ENCODE measurements at regions not wholly inside any gene's neighbourhood (a gene's known extent, or its start where the extent isn't known, plus 50 kb on each side); places are given as distances from the start of the nearest gene placed in this dataset.

DNA sequence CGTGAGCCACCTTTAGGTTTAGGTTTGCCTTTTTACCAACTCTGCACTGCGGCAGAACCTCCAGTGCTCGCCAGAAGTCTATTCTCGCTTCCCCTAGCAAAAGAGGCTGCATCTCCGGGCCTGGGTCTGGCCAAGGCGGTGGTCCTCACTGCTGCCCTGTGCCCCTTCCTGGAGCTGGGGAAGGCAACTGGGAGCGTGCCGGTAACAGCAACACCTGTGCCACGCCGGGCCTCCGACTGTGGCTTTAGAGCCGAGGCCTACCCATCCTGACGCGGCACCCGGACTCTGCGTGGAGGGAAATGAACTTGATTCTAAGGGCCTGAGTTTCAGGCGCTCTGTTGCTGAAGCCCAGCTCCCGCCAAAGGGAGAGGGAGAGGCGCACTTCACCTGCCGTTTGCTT is 82.4 kb upstream of the SPATA31C2 start:
- TF ChIP-seq, protein P1, sequence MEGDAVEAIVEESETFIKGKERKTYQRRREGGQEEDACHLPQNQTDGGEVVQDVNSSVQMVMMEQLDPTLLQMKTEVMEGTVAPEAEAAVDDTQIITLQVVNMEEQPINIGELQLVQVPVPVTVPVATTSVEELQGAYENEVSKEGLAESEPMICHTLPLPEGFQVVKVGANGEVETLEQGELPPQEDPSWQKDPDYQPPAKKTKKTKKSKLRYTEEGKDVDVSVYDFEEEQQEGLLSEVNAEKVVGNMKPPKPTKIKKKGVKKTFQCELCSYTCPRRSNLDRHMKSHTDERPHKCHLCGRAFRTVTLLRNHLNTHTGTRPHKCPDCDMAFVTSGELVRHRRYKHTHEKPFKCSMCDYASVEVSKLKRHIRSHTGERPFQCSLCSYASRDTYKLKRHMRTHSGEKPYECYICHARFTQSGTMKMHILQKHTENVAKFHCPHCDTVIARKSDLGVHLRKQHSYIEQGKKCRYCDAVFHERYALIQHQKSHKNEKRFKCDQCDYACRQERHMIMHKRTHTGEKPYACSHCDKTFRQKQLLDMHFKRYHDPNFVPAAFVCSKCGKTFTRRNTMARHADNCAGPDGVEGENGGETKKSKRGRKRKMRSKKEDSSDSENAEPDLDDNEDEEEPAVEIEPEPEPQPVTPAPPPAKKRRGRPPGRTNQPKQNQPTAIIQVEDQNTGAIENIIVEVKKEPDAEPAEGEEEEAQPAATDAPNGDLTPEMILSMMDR (conservative IDR thresholded peaks at IDR 0.05; ENCODE audit: control insufficient read depth, insufficient read depth, low read depth, low read length): no peak
- no peak for DNase-seq (ENCODE audit: low read depth)
- no peak overlapping the region for H3K4me3 ChIP-seq (ENCODE audit: control insufficient read depth, low read depth, low read length)

- H3K4me3 ChIP-seq (ENCODE audit: control insufficient read depth, low read depth, low read length): no peak overlapping the region
- DNase-seq (ENCODE audit: low read depth): peak; percentile 49
- TF ChIP-seq, protein P1 (conservative IDR thresholded peaks at IDR 0.05; ENCODE audit: control insufficient read depth, insufficient read depth, low read depth, low read length): no peak
Measured at GRCh38 chr9:88219601-88220000, 81.3 kb upstream of the SPATA31C2 start.

- DNase-seq (ENCODE audit: low read depth): no peak
- no peak overlapping the region for H3K4me3 ChIP-seq (ENCODE audit: control insufficient read depth, low read depth, low read length)
- TF ChIP-seq, protein P1 (conservative IDR thresholded peaks at IDR 0.05; ENCODE audit: control insufficient read depth, insufficient read depth, low read depth, low read length): no peak
Measured at GRCh38 chr9:88218726-88219125, 80.5 kb upstream of the SPATA31C2 start.

GRCh38 chr9:88216126-88216995 is 78.1 kb upstream of the SPATA31C2 start:
- H3K4me3 ChIP-seq (ENCODE audit: control insufficient read depth, low read depth, low read length): no peak overlapping the region
- TF ChIP-seq, protein P1 (conservative IDR thresholded peaks at IDR 0.05; ENCODE audit: control insufficient read depth, insufficient read depth, low read depth, low read length): no peak
- DNase-seq (ENCODE audit: low read depth): no peak

GRCh38 chr9:88215196-88216125 is 77.2 kb upstream of the SPATA31C2 start:
- DNase-seq (ENCODE audit: low read depth): no peak
- TF ChIP-seq, protein P1 (conservative IDR thresholded peaks at IDR 0.05; ENCODE audit: control insufficient read depth, insufficient read depth, low read depth, low read length): no peak
- no peak overlapping the region for H3K4me3 ChIP-seq (ENCODE audit: control insufficient read depth, low read depth, low read length)

- no peak for DNase-seq (ENCODE audit: low read depth)
- no peak overlapping the region for H3K4me3 ChIP-seq (ENCODE audit: control insufficient read depth, low read depth, low read length)
- TF ChIP-seq, protein P1 (conservative IDR thresholded peaks at IDR 0.05; ENCODE audit: control insufficient read depth, insufficient read depth, low read depth, low read length): no peak
Measured at GRCh38 chr9:88202321-88202720, 64.0 kb upstream of the SPATA31C2 start.

Data from fibroblast of mammary gland (primary cell).